PFSK-1 (cell line): ENCODE measurements at regions not wholly inside any gene's neighbourhood (a gene's known extent, or its start where the extent isn't known, plus 50 kb on each side); places are given as distances from the start of the nearest gene placed in this dataset.

Source experiments
- FOXP2 ChIP-seq: optimal IDR thresholded peaks from 2 replicates; pipeline ENCODE3; 2011; ENCODE audit warnings: borderline replicate concordance, control low read depth, inconsistent platforms; ENCODE audit not compliant: insufficient read depth; ENCODE audit errors: extremely low read length, extremely low read depth
- POLR2AphosphoS5 ChIP-seq: IDR thresholded peaks from 2 replicates; pipeline ENCODE4 v1.6.1; 2012; ENCODE audit warnings: low read depth, mild to moderate bottlenecking, control low read depth, low read length, moderate library complexity
- REST ChIP-seq, 2 experiments: IDR thresholded peaks; 2 replicates each; pipeline versions ENCODE4 v1.6.1 to v1.8.0; 2011 to 2012; ENCODE audit warnings: low read depth in 2 of 2, low read length in 2 of 2, control low read depth in 1 of 2, inconsistent platforms in 1 of 2, mild to moderate bottlenecking in 1 of 2, moderate library complexity in 1 of 2; ENCODE audit not compliant: insufficient read depth in 1 of 2
- SIN3A ChIP-seq: IDR thresholded peaks from 2 replicates; pipeline ENCODE4 v1.6.1; 2012; ENCODE audit warnings: mild to moderate bottlenecking, low read length, moderate library complexity, borderline replicate concordance; ENCODE audit not compliant: insufficient read depth

- TF ChIP-seq POLR2AphosphoS5 (no peak), FOXP2 (no peak), REST (IDR thresholded peaks at IDR 0.05; ENCODE audit: insufficient read depth in 1 of 2, low read depth in 2 of 2, low read length in 2 of 2) (no peak), SIN3A (no peak)
Observed at GRCh38 chr3:19013879-19014278, 134.4 kb upstream of the KCNH8 start.
